Left renal cortex interstitium (tissue), 4 donors: ENCODE measurements at regions not wholly inside any gene's neighbourhood (a gene's known extent, or its start where the extent isn't known, plus 50 kb on each side); places are given as distances from the start of the nearest gene placed in this dataset.

ENCODE experiments used
- DNase-seq, 4 donors: peaks; one replicate each; pipeline ENCODE4 v3.0.0-alpha.2; 2013; ENCODE audit warnings: low read depth in 4 of 4, low spot score in 2 of 4, missing footprints in 1 of 4

DNA sequence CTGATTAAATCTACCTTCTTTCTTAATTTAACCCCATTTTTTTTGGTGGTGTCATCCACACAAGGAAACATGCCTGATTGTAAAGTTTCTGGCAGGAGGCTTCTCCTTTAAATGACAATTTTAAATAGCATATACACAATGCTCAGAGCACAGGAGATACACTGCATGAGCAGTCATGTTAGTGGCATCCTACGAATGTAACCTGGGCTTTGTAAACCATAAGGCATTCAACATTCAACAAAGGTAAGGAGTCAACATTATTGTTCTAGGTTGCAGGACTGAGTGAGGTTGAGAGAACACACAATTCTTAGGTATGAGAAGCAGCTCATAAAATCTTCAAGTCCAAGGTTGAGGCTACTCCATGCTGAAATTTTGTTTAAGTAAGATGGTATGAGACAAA is 266.6 kb upstream of the SIX2 start:
- no peak for DNase-seq

DNA sequence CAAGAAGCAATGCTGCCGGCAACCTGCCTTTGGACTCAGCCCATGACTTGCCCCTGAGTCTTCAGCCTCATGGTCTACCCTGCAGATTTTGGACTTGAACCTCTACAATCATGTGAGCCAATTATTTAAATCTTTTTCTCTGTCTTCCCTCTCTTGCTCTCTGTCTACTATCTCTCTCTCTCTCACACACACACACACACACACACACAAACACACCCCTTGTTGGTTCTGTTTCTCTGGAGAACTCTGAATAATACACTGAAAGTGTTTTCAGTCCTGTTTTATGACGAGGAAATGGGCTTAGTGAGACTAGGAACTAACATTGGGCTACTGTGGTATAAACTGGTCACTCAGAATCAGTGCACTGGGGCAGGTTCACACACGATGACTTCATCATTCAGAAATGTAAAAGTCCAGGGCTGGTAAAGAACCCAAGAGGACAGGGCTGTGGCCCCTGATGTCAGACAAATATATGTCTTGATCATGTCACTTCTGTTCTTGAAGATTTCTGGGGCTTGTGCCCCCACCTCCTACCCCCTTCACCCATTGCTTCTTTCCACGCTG is 266.1 kb upstream of the SIX2 start:
- no peak for DNase-seq

DNA sequence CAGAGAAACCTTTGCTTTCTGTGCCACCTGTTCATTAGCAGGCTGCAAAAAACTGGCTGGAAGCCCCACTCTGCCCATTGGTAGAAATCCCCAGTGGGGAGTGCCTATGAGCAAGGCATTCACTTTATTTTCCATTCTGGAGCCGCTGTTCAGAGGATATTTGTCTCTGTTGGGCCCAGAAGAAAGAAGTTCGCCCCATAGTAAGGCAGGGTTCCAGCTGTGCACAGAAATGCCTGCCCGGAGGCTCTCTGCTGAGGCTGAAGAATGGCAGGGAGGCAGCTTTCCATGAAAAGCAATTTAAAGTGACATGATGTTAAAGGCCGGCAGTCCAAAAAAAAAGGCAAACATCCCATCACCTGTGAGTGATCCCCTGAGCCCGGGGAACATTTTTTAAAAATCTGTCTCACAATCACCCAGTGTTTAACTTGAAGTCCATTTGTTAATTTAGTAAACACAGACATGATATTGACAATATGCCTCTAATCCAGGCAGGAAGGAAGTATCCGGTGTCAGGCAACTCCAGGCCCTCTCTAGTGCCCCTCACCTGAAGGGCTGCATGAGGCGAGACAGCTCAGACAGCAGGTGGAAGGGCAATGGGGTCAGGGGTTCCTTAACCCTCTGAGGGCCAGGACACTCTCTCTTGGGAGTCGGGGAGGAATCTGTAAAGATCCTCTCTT is 265.1 kb upstream of the SIX2 start:
- no peak for DNase-seq

DNA sequence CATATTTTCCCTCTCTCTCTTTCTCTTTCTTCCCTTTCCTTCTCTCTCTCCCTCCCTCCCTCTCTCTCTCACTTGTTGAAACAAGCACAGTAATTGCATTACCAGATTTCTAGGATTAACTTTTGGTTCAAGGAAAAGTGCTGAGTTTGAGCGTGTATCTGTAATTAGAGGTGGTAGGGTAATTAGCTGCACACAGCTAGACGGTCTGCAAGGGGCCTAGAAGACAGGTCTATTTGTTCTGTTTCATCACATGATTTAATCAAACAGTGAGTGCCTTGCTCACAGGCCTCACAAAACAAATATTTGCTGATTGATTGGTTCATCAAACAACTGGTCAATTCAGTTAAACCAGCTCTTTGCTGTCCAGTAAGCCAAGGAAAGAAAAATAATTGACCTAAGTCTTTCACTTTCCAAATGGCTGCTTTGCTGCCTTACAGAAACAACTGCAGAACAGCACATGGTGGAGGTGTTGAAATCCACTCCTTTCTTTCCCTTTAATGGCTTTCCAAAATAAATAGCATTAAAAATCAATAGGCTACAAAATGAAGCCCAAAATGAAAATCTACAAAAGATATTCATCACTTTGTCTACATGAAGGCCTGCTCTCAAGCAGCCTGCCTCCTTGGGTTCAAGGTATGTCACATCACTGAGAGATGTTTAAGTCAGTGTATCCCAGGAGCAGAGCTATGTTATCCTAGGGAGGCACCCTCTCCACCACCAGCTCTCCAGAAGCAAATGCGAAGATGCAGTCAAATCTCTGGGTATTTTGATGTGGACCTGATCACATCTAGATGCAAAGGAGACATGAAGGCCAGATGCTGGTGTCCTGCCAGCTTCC is 264.4 kb upstream of the SIX2 start:
- no peak for DNase-seq

DNA sequence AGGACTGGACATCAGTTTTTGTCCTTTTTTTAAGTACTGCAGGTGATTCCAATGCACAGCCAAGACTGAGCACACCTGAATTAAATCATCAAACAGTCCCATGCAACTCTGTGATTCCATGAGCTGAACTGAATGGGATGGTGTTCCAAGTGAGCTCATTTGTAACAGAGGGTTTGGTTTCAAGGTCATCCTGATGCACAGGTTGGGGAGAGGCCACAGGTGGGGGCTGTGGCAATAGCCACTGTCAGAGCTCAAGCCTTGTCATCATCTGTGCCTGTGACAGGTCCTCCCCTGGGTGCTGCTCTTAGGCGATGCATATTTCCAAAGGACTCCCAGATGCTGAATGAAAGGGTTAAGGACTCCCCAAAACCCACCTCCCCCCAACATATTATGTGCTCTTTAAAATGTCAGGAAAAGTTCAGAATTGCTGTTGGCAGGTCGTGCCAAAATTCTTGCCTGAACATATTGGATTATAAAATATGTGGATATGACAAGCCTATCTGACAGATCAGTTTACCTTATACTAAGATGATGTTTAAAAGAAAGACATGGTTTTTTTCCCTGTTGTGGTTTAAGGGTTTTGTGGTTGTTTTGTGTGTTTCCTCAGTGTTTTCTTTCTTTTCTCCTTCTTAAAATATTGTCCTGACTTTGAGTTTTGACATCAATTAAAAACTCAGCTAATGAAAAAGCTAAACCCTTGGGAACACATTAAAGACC is 263.5 kb upstream of the SIX2 start:
- no peak for DNase-seq

DNA sequence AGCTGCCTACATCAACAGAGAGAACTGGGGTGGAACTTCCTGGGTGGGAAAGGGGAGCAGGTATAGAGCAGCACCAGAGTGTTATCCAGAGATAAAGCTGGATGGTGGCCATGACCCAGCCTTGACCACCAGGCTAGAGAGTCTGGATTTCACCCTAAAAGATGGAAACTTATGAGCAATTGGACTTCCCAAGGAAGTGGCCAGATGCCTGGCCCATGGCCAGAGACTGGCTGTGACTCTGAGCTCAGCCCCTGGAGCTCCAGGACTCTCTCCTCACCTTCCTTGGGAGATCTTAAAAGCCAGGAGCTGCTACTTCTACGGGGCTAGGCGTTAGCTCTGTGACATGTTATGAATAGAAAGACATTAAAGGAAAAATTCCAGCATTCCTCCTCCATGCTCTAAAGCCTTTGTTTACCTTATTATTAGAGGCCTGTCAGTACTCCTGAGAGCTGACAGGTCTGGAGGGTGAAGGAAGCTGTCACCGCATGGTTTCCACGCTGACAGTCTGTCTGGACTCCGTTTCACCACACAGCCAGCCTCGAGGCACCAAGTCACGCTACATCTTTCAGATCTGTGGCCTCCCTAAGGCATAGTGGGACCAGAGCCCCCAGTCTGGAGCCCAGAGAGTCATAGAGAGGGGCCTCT is 260.0 kb upstream of the SIX2 start:
- no peak for DNase-seq

DNA sequence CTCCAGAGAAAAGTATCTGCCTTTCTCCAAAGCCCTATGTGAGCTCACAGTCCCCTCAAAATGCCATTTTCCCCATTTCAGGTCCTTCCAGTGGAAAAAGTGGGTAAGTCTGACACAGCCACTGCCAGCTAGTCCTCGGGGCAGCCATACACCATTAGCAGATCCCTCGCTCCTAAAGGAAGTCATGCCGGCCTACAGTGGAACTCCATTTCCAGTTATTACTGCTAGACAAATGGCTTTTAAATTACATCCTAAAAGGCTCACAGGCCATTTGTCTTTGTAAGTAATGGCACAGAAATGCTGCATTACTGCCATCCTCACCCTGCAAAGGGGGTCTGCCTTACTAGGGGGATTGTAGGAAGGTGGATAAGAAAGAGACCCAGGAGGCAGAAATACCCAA is 259.4 kb upstream of the SIX2 start:
- no peak for DNase-seq

DNA sequence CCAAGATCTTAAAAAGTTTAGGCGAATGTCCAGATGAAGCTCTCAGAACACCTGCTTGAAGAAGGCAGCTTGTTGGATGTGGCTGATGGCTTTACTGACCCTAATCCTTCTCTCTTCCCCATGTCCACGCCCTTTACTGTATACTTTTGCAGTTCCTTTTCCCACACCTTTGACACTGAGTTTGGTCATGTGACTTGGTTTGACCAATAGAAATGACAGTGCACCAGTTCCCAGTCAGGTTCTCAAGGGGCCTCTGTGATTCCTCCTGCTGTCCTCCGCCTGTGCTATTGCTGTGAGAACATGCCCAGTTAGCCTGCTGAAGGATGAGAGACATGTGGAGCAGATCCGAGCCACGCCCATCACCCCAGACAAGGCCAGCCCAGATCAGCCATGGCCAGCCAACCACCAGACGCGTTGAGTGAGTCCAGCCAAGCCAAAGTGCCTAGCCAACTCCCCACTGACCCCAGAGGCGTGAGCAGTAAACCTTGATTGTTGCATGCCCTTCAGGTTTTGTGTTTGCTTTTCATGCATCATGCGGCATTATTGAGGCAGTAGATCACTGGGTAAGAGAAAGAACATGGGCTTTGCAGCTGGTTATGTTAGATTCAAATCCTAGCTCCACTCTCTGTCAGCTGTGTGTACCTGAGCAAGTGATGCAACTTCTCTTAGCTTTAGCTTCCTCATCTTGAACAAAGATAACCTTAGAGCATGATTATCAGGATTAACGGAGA is 258.0 kb upstream of the SIX2 start:
- DNase-seq: no peak

DNA sequence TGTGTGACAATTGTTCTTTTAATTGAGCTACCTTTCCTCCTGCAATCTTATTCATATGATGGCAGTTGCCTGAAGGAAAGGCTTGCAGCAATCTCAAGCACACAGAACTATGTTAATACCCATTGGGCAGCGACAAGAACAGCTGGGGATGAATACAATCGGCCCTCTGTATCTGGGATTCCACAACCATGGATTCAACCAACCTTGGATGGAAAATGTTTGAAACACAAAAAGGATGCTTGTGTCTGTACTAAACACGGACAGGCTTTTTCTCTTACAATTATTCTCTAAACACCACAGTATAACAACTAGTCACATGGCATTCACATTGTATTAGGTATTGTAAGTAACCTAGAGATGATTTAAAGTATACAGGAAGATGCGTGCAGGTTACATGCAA is 256.1 kb upstream of the SIX2 start:
- no peak for DNase-seq

DNA sequence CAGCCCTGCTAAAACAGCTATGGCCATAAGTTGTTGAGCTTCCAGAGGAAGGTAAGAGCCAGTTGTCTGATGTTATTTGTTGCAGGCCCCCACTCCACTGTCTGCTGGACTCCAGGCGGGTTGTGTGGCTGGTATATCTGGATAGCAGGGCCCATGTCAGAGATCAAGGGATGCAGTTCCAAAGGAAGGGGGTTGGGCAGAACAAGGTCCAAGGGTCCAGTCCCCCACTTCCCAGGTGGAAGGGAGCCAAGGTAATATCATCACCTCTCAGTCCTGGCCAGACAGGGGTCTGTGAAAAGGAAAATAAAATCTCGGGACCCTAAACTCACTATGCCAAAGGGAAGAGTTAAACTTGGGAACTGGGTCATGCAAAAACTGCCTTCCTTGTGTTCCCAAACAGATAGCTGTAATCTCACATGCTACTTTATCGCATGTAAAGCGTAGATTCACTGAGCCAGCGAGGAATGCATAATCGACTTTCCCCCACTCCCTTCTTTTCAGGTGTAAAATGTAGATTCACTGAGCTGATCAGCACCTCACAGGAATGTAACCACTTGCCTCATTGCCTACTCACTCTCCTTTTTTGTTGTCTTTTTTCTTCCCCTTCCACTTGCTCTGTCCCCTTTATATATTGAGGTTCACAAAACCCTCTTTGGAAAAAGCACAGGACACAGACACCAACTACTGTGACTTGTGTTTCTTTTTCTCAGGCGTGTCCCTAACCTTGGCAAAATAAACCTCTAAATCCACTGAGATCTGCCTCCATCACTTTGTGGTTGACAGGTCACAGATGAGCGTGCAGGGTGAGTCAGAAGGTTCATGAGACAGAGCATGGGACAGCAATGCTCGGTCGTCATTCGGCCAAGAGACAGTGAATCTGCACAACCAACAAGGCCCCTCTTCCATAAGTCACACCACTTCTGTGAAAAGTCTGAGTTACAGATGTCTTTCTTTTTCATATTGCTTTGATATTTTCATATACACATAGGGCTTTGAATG is 255.3 kb upstream of the SIX2 start:
- DNase-seq: no peak

DNA sequence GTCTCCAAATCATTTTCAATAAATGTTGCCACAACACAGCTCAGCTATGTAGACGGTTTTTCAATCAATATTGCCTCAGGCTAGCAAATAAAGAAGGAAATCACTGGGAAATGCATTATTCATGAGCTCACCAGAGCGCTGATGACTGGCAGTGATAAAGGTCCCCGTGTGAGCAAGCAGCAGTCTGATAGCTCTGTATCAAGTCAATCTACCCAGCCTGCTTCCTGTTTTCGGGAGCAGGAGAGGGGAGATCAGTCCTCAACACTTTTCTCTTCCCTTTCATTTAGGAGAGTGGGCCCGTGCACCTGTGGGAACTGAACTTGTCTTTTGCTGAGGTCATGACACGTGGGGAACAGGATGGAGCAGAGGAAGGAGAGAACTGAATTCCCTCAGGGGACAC is 253.9 kb upstream of the SIX2 start:
- DNase-seq: no peak

DNA sequence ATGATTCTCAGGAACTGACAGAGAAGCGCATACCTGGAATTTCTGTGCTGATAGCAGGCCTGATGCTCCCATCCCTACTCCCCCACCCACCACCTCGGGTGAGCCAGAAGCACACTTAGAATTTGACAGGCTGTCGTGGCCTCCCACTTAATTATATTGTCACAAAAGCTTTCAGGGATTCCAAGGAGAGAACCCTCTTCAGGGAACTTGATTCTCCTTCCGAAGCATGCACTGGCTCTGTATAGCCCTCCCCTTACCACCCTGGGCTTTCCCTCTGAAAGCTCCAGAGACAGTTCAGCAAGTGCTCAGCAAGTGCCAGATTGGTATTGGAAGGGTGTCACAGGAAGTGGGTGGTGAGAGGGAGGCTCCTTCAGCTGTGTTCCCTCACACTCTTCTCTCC is 252.5 kb upstream of the SIX2 start:
- no peak for DNase-seq

DNA sequence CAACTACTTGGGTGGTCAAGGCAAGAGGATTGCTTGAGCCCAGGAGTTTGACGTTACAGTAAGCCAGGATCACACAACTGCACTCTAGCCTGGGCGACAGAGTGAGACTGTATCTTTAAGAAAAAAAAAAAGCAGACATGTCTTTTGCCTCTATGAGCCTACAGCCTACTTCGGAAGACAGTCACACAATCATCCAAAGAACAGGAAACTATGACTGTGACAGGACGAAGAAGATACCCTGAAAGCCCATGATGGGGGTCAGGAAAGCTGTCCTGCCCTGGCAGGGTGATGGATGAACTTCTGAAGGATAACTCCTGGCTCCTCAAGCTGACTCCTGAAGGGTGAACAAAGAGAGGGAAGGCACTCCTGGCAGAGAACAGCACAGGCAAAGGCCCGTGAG is 251.7 kb upstream of the SIX2 start:
- DNase-seq: no peak

DNA sequence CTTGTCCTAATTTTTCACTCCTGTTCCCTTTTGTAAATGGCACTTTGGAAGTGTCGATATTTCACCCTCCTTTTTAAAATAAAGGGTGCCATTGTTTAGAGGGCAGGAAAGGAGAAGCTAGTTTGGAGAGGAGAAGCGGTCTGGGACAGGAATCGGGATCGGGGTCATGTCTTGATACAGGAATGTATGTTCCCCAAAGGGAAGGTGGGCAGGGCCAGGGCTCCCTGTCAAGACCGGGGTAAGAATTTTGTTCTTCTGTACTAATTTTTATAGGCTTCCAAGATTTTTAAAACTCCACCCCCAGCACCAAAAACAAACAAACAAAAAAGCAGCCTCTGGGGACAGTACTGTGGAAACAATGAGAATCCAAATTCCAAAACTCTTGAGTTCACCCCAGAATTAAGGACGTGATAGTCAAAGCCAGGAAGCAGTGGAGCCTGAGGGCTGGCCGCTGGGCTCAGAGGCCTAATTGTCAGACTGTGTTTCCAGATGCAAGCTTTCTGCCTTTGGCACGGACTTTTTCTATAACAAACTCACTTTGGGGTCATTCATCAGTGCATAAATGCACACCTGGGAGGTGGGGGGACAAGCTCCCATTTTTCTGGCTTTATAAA is 250.4 kb upstream of the SIX2 start:
- DNase-seq: no peak

DNA sequence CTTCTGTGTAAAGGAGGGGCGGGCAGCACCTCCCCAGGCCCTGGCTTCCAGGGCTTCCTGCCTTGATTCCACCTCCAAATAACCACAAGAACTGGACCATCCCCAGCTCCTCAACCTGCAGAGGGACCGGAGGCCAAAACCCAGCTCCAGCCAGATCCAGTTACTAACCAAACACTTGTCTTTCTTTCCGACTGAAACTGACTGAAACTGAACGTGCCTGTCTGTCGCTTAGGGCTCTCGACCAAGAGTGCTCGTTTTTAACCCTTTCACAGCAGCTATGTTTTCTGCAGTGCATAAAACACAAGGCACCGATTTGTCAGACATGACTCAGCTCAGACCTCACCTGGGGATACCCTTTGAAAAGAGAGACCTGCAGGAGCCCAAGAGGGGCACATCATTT is 249.9 kb upstream of the SIX2 start:
- no peak for DNase-seq

DNA sequence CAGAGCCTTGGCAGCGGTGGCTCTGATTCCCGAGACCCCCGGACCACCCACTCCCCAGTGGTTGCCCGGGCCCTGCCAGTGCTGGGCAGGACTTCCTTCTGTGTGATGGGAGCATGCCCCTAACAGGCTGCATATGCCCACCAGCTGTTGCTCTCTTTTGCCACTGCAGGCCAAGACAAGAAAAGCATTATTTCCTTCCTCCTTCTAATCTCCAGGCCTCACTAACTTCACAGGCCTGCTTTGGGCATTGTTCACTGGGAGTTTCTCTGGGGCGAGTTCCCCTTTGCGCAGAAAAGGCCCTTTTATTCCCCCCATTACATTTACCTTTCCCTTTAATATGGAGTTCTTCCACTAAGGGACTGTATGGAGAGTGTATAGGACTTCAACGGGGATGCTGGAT is 249.1 kb upstream of the SIX2 start:
- no peak for DNase-seq

DNA sequence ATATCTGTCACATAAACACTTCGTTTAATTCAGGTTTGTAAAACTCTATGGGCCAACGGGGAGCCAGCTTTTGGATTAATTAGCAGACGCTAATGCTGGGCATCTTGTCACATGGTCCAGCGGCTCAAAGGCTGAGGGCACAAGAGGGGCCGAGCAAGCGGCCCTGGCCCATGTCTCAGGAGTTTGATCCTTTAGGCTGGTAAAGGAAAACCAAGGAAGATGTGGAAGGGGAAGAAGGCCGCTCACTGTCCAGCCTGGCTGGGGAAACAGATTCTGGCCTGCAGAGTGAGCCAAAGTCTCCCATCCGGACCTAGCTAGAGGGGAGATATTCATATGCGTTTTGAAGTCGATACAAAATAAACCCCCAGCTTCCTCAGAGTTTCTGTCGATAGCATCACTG is 248.6 kb upstream of the SIX2 start:
- no peak for DNase-seq

DNA sequence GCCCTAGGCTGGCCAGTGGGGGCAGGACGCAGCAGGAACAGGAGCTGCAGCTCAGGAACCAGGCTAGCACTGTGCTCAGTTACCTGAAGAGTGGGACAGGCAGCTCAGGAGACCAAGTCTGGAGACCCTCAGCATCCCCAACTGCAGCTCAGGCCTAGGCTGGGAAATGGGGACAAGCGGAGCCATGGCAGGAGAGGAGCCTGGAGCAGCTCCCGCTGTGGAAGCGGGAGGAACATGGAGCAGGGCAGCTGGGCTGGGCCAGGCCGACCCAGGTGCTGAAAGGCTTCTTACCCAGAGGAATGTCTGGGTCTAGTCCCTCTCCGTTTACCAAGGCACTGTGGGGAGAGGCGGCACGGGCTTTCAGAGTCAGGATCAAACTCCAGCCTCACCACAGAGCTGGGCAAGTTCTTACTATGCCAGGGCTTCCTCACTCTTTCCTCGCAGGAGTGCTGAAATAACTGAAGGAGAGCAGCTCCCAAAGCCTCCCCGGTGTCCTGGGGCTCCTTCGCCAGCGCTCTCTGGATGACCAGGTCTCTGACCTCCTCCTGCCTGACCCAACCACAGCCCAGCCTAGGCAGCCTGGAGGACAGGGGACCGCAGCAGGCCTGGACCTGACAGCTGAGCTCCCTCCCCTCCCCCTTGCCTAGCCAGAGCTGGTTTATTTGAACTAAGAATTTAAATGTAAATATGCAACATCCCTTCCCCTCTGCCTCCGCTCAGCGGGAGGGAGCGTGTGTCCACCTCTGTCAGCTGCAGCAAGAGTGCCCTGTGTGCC is 247.8 kb upstream of the SIX2 start:
- no peak for DNase-seq
